Endodermal cell (in vitro differentiated cells): ENCODE measurements at regions not wholly inside any gene's neighbourhood (a gene's known extent, or its start where the extent isn't known, plus 50 kb on each side); places are given as distances from the start of the nearest gene placed in this dataset.

ENCODE experiments used
- DNase-seq: peaks from one replicate; pipeline ENCODE4 v3.0.0-alpha.2; 2017
- H3K27ac ChIP-seq: 2 replicates; pipeline ENCODE4 v1.5.1; 2013; ENCODE audit warnings: mild to moderate bottlenecking, low read depth, low read length, moderate library complexity
- H3K27me3 ChIP-seq: 2 replicates; pipeline ENCODE4 v1.6.1; 2013; ENCODE audit warnings: mild to moderate bottlenecking, low read length, moderate library complexity; ENCODE audit not compliant: insufficient read depth, control insufficient read depth, poor library complexity, severe bottlenecking
- H3K36me3 ChIP-seq: 2 replicates; pipeline ENCODE4 v1.7.0; 2013; ENCODE audit warnings: mild to moderate bottlenecking, low read length, moderate library complexity; ENCODE audit not compliant: control insufficient read depth, insufficient read depth
- H3K4me1 ChIP-seq: one replicate; pipeline ENCODE4 v1.7.0; 2013; ENCODE audit warnings: low read length; ENCODE audit not compliant: control insufficient read depth, insufficient read depth
- H3K4me3 ChIP-seq: 2 replicates; pipeline ENCODE4 v1.5.1; 2013; ENCODE audit warnings: mild to moderate bottlenecking, low read length, moderate library complexity
- H3K9ac ChIP-seq: 2 replicates; pipeline ENCODE4 v1.6.1; 2013; ENCODE audit warnings: mild to moderate bottlenecking, low read length, moderate library complexity; ENCODE audit not compliant: poor library complexity, severe bottlenecking; ENCODE audit errors: extremely low read depth
- H3K9me3 ChIP-seq: 2 replicates; pipeline ENCODE4 v1.6.1; 2013; ENCODE audit warnings: mild to moderate bottlenecking, low read length, moderate library complexity; ENCODE audit not compliant: control insufficient read depth
- H3K27ac Mint-ChIP-seq: 2 replicates; pipeline ENCODE4 v1.8.0; 2020; ENCODE audit warnings: mixed read lengths
- H3K27me3 Mint-ChIP-seq: 2 replicates; pipeline ENCODE4 v1.8.0; 2021; ENCODE audit warnings: mild to moderate bottlenecking, mixed read lengths; ENCODE audit not compliant: insufficient read depth
- H3K36me3 Mint-ChIP-seq: 2 replicates; pipeline ENCODE4 v1.8.0; 2020; ENCODE audit warnings: low read depth, mixed read lengths
- H3K4me1 Mint-ChIP-seq: 2 replicates; pipeline ENCODE4 v1.8.0; 2020; ENCODE audit warnings: mixed read lengths
- H3K4me3 Mint-ChIP-seq: 2 replicates; pipeline ENCODE4 v1.8.0; 2020; ENCODE audit warnings: mild to moderate bottlenecking, moderate library complexity, mixed read lengths
- H3K9me3 Mint-ChIP-seq: 2 replicates; pipeline ENCODE4 v1.8.0; 2020; ENCODE audit warnings: mild to moderate bottlenecking, mixed read lengths
- WGBS, 2 experiments: methylation state at CpG; one replicate each; pipeline versions ENCODE4 v1.1.5 to v1.1.7; 2013; ENCODE audit warnings: missing lambda C conversion rate in 2 of 2, mixed read lengths in 1 of 2; ENCODE audit not compliant: insufficient coverage in 1 of 2, insufficient read length in 1 of 2; 5-methylcytosine and 5-hydroxymethylcytosine counted together
- TF ChIP-seq, protein P1 (sequence below): fragments of 200-600 bp; sonication (generic); conservative IDR thresholded peaks from 2 replicates; pipeline ENCODE4 v1.5.0; 2021; ENCODE audit warnings: antibody characterized with exemption, mild to moderate bottlenecking

DNA sequence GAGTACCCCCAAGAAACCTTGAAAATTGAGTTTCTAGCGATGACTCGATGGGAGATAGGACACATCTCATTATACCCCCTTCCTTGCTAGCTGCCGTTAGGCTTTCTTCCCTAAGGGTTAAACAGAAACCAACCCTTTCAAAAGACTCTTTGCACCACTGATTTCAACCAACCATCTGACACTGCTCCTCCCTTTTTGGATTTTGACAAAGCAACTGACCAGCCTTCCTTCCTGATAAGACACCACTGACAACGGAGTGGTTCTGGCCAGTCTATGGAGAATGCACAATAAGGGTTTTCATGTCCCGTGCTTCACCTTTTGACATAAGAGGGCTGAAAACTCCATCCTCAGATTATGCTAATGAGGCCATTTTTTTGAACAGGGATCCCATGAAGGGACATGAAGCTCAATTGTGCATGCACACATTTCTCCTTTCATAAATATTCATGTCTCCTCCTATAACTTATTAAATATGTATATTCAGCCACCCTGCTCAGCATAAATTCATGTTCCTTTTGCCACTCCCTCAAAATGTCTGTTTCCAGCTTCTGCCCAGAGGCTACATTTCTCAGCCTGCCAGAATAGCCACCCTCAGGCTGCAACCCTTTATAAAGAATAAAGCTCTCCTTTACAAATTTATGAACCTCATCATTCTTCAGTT, 52.8 kb upstream of the SLC35F5 start:
- Mint-ChIP-seq H3K9me3 (peaks cover 2% of the 10 kb centered on the region), H3K4me3 (no peak overlapping the region), H3K27ac (no peak overlapping the region), H3K4me1 (no peaks in the 10 kb centered on the region), H3K27me3 (no peaks in the 10 kb centered on the region), H3K36me3 (no peaks in the 10 kb centered on the region)
- DNase-seq, result no peak
- Histone ChIP-seq H3K4me1 (no peaks in the 10 kb centered on the region), H3K9ac (no peak overlapping the region), H3K9me3 (peaks cover 10% of the 10 kb centered on the region), H3K27ac (no peak overlapping the region), H3K4me3 (no peak overlapping the region), H3K36me3 (no peaks in the 10 kb centered on the region), H3K27me3 (no peaks in the 10 kb centered on the region)
- TF ChIP-seq, protein P1, sequence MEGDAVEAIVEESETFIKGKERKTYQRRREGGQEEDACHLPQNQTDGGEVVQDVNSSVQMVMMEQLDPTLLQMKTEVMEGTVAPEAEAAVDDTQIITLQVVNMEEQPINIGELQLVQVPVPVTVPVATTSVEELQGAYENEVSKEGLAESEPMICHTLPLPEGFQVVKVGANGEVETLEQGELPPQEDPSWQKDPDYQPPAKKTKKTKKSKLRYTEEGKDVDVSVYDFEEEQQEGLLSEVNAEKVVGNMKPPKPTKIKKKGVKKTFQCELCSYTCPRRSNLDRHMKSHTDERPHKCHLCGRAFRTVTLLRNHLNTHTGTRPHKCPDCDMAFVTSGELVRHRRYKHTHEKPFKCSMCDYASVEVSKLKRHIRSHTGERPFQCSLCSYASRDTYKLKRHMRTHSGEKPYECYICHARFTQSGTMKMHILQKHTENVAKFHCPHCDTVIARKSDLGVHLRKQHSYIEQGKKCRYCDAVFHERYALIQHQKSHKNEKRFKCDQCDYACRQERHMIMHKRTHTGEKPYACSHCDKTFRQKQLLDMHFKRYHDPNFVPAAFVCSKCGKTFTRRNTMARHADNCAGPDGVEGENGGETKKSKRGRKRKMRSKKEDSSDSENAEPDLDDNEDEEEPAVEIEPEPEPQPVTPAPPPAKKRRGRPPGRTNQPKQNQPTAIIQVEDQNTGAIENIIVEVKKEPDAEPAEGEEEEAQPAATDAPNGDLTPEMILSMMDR, result no peak
- WGBS, 2 experiments, result 91 to 95% methylated on average over 5 of the region's 5 CpGs

DNA sequence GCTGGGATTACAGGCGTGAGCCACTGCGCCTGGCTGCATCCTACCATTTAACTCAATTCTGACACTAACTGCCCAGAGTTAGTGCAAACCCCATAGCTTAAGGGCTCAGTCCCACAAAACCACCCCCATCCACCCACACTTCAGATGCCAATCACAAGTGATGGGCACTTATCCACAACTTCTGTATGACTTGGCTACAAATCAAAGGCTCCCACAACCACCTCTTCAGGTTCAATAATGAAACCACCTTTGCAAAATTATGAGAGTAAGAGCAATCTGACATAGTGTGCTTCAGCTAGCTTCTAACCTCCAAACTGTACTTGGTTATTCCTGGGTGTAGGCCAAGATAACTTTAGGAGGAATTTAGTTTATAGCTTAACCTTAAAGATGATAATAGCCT, 51.3 kb upstream of the SLC35F5 start:
- Mint-ChIP-seq H3K4me3 (no peak overlapping the region), H3K36me3 (no peaks in the 10 kb centered on the region), H3K4me1 (no peaks in the 10 kb centered on the region), H3K27me3 (no peaks in the 10 kb centered on the region), H3K27ac (no peak overlapping the region), H3K9me3 (peaks cover 2% of the 10 kb centered on the region)
- no peak overlapping the region for H3K9ac ChIP-seq
- no peak overlapping the region for H3K4me3 ChIP-seq
- no peaks in the 10 kb centered on the region for H3K36me3 ChIP-seq
- peaks cover 4% of the 10 kb centered on the region for H3K4me1 ChIP-seq
- H3K27ac ChIP-seq, result no peak overlapping the region
- TF ChIP-seq, protein P1, result no peak
- H3K27me3 ChIP-seq, result peaks cover 4% of the 10 kb centered on the region
- 93 to 100% methylated on average over 2 of the region's 2 CpGs for WGBS, 2 experiments
- DNase-seq, result no peak
- H3K9me3 ChIP-seq, result peaks cover 10% of the 10 kb centered on the region

DNA sequence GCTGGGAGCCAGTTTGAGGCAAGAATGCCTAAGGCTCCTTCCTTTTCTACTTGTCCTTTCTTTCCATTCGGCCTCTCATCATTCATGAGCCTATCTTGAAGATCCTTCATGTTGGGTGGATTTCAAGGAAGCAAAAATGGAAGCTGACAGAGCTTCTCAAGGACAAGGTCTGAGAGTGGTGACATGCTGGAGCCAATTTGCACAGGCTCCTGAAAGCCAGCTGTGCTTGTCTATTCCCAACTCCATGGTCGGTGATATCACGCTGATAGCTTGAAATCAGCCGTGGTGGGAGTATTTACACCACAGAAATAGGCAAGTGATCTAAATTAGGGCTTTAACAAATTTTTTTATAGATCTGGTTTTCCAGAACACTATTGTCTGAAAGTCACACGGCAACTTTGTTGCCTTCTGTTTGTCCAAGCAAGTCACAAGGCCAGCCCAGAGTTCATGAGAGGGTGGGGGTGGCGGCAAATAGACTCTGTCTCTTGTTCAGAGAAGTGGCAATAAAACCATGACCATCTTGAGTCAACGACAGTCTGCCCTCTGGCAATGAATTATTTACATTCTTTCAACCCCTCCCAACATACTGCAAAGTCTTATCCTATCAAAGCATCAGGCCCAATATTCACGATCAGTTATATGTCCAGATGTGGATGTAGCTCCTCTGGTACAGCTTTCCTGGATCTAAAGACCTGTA, 49.9 kb upstream of the SLC35F5 start:
- Histone ChIP-seq H3K4me3 (no peak overlapping the region), H3K27me3 (peaks cover 4% of the 10 kb centered on the region), H3K9me3 (peaks cover 10% of the 10 kb centered on the region), H3K9ac (no peak overlapping the region), H3K27ac (no peak overlapping the region), H3K4me1 (peaks cover 8% of the 10 kb centered on the region), H3K36me3 (no peaks in the 10 kb centered on the region)
- H3K4me3 Mint-ChIP-seq, result no peak overlapping the region
- TF ChIP-seq, protein P1, result no peak
- 93 to 94% methylated on average over 4 to 8 of the region's 8 CpGs for WGBS, 2 experiments
- H3K9me3 Mint-ChIP-seq, result peaks cover 2% of the 10 kb centered on the region
- no peaks in the 10 kb centered on the region for H3K36me3 Mint-ChIP-seq
- no peak for DNase-seq
- H3K27me3 Mint-ChIP-seq, result no peaks in the 10 kb centered on the region
- H3K27ac Mint-ChIP-seq, result no peak overlapping the region
- peaks cover 8% of the 10 kb centered on the region for H3K4me1 Mint-ChIP-seq
